ENCODE measurements at regions not wholly inside any gene's neighbourhood (a gene's known extent, or its start where the extent isn't known, plus 50 kb on each side); places are given as distances from the start of the nearest gene placed in this dataset.

GRCh38 chr14:53325176-53325806, 172.2 kb upstream of the DDHD1 start:
- Histone ChIP-seq H3K36me3 (ENCODE audit: control insufficient read depth, insufficient read depth, low read length) (no peaks in the 10 kb centered on the region), H2AFZ (no peak overlapping the region), H3K4me1 (no peaks in the 10 kb centered on the region), H3K79me2 (no peaks in the 10 kb centered on the region), H3K9ac (no peak overlapping the region), H3K9me3 (ENCODE audit: control insufficient read depth, low read length) (no peaks in the 10 kb centered on the region), H3K27me3 (ENCODE audit: control insufficient read depth, insufficient read depth, low read length) (no peaks in the 10 kb centered on the region), H3K27ac (no peak overlapping the region), H3K4me2 (ENCODE audit: low read length) (no peak overlapping the region), H3K4me3 (ENCODE audit: low read depth, low read length) (no peak overlapping the region)
- TF ChIP-seq, protein P1, sequence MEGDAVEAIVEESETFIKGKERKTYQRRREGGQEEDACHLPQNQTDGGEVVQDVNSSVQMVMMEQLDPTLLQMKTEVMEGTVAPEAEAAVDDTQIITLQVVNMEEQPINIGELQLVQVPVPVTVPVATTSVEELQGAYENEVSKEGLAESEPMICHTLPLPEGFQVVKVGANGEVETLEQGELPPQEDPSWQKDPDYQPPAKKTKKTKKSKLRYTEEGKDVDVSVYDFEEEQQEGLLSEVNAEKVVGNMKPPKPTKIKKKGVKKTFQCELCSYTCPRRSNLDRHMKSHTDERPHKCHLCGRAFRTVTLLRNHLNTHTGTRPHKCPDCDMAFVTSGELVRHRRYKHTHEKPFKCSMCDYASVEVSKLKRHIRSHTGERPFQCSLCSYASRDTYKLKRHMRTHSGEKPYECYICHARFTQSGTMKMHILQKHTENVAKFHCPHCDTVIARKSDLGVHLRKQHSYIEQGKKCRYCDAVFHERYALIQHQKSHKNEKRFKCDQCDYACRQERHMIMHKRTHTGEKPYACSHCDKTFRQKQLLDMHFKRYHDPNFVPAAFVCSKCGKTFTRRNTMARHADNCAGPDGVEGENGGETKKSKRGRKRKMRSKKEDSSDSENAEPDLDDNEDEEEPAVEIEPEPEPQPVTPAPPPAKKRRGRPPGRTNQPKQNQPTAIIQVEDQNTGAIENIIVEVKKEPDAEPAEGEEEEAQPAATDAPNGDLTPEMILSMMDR (IDR thresholded peaks at IDR 0.05): no peak

- Histone ChIP-seq H2AFZ (no peak overlapping the region), H3K27ac (no peak overlapping the region), H3K9ac (no peak overlapping the region), H3K9me3 (ENCODE audit: control insufficient read depth, low read length) (no peaks in the 10 kb centered on the region), H3K4me2 (ENCODE audit: low read length) (no peak overlapping the region), H3K4me1 (no peaks in the 10 kb centered on the region), H3K27me3 (ENCODE audit: control insufficient read depth, insufficient read depth, low read length) (no peaks in the 10 kb centered on the region), H3K4me3 (ENCODE audit: low read depth, low read length) (no peak overlapping the region), H3K36me3 (ENCODE audit: control insufficient read depth, insufficient read depth, low read length) (no peaks in the 10 kb centered on the region), H3K79me2 (no peaks in the 10 kb centered on the region)
- TF ChIP-seq, protein P1 (IDR thresholded peaks at IDR 0.05): no peak
These were observed 163.4 kb upstream of the DDHD1 start for GRCh38 chr14:53316504-53316903.

DNA sequence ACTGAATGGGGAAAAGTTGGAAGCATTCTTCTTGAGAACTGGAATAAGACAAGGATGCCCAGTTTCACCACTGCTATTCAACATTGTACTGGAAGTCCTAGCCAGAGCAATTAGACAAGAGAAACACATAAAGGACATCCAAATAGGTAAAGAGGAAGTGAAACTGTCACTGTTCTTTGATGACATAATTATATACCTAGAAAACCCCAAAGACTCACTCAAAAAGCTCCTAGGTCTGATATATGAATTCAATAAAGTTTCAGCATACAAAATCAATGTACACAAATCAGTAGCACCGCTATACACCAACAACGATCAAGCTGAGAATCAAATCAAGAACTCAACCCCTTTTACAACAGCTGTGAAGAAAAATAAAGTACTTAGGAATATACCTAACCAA, 157.3 kb upstream of the DDHD1 start:
- Histone ChIP-seq H2AFZ (no peak overlapping the region), H3K27ac (no peak overlapping the region), H3K9ac (no peak overlapping the region), H3K4me3 (ENCODE audit: low read depth, low read length) (no peak overlapping the region), H3K9me3 (ENCODE audit: control insufficient read depth, low read length) (no peaks in the 10 kb centered on the region), H3K4me1 (no peaks in the 10 kb centered on the region), H3K27me3 (ENCODE audit: control insufficient read depth, insufficient read depth, low read length) (no peaks in the 10 kb centered on the region), H3K79me2 (no peaks in the 10 kb centered on the region), H3K36me3 (ENCODE audit: control insufficient read depth, insufficient read depth, low read length) (no peaks in the 10 kb centered on the region), H3K4me2 (ENCODE audit: low read length) (no peak overlapping the region)
- TF ChIP-seq, protein P1 (IDR thresholded peaks at IDR 0.05): no peak

GRCh38 chr14:53306911-53307310, 153.8 kb upstream of the DDHD1 start:
- Histone ChIP-seq H3K9ac (no peak overlapping the region), H3K79me2 (no peaks in the 10 kb centered on the region), H2AFZ (peak overlapping the region; percentile 75), H3K9me3 (ENCODE audit: control insufficient read depth, low read length) (no peaks in the 10 kb centered on the region), H3K4me2 (ENCODE audit: low read length) (no peak overlapping the region), H3K36me3 (ENCODE audit: control insufficient read depth, insufficient read depth, low read length) (no peaks in the 10 kb centered on the region), H3K4me3 (ENCODE audit: low read depth, low read length) (no peak overlapping the region), H3K27ac (no peak overlapping the region), H3K4me1 (no peaks in the 10 kb centered on the region), H3K27me3 (ENCODE audit: control insufficient read depth, insufficient read depth, low read length) (no peaks in the 10 kb centered on the region)
- TF ChIP-seq, protein P1 (IDR thresholded peaks at IDR 0.05): no peak

DNA sequence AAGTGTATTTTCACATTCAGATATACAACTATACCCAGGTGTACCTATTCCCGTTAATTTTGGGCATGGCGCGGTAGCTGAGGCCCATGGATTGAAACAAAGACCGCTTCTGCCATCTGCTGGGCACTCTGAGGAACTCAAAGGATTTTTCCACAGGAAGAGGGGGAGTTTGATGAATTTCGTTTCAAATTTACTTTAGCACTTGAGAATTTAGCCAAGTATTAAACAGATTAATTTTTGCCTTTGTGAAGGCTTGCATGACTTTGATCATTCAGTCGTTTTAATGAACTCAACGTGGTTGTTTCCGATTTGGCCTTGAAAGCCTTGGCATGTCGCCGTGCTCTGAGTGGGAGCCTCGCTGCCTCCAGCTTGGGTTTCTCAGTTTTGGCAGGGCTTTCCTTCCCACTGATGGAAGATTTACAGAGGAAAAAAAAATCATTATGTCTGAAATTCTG, 153.2 kb upstream of the DDHD1 start:
- no peaks in the 10 kb centered on the region for H3K4me1 ChIP-seq
- no peaks in the 10 kb centered on the region for H3K27me3 ChIP-seq (ENCODE audit: control insufficient read depth, insufficient read depth, low read length)
- peak overlapping the region; percentile 60 for H3K4me3 ChIP-seq (ENCODE audit: low read depth, low read length)
- TF ChIP-seq, protein P1 (IDR thresholded peaks at IDR 0.05): peak; percentile 78
- H2AFZ ChIP-seq: peak overlapping the region; percentile 75
- H3K79me2 ChIP-seq: no peaks in the 10 kb centered on the region
- H3K27ac ChIP-seq: no peak overlapping the region
- no peaks in the 10 kb centered on the region for H3K36me3 ChIP-seq (ENCODE audit: control insufficient read depth, insufficient read depth, low read length)
- H3K4me2 ChIP-seq (ENCODE audit: low read length): peak overlapping the region; percentile 61
- no peak overlapping the region for H3K9ac ChIP-seq
- no peaks in the 10 kb centered on the region for H3K9me3 ChIP-seq (ENCODE audit: control insufficient read depth, low read length)
